ENCODE measurements at regions not wholly inside any gene's neighbourhood (a gene's known extent, or its start where the extent isn't known, plus 50 kb on each side); places are given as distances from the start of the nearest gene placed in this dataset.

DNA sequence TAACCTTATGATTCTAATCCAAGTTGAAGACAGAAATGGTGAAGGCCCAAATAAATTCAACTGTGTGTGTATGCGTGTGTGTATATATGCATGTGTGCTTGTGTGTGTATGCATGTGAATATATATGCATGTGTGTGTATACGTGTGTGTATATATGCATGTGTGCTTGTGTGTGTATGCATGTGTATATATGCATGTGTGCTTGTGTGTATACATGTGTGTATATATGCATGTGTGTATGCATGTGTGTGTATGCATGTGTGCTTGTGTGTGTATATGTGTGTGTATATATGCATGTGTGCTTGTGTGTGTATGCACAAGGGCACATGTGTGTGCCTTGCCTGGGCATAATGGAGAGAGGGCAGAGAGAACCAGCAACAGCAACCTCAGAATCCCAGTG is 184.7 kb upstream of the PLPP4 start:
- Histone ChIP-seq H3K4me3 (ENCODE audit: low read depth, low read length) (no peak overlapping the region), H3K27me3 (no peaks in the 10 kb centered on the region), H3K4me1 (no peaks in the 10 kb centered on the region), H3K36me3 (no peaks in the 10 kb centered on the region), H3K9me3 (no peaks in the 10 kb centered on the region)
- TF ChIP-seq, protein P1, sequence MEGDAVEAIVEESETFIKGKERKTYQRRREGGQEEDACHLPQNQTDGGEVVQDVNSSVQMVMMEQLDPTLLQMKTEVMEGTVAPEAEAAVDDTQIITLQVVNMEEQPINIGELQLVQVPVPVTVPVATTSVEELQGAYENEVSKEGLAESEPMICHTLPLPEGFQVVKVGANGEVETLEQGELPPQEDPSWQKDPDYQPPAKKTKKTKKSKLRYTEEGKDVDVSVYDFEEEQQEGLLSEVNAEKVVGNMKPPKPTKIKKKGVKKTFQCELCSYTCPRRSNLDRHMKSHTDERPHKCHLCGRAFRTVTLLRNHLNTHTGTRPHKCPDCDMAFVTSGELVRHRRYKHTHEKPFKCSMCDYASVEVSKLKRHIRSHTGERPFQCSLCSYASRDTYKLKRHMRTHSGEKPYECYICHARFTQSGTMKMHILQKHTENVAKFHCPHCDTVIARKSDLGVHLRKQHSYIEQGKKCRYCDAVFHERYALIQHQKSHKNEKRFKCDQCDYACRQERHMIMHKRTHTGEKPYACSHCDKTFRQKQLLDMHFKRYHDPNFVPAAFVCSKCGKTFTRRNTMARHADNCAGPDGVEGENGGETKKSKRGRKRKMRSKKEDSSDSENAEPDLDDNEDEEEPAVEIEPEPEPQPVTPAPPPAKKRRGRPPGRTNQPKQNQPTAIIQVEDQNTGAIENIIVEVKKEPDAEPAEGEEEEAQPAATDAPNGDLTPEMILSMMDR (IDR thresholded peaks at IDR 0.05; ENCODE audit: low read depth, low read length) = no peak
- DNase-seq = no peak

DNA sequence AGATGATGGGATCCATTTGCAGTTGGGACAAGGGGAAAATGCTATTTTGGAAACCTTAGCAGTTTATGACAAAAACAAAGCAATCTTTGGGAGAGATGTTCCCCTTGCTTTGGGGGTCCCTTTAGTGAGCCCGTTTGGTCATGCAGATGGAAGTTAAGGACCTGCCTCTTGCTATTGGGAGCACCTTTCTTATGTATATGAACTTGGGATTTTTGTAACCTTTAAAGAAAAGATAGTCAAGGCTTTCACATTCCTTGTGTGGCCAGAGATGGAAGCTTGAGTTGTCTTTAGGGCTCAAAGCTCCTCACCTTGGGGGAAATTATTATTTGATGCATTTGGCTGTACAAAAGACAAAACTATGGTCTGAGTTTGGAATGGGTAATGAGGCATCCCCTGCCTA is 179.0 kb upstream of the PLPP4 start:
- DNase-seq = no peak
- no peaks in the 10 kb centered on the region for H3K9me3 ChIP-seq
- H3K4me1 ChIP-seq = peaks cover 2% of the 10 kb centered on the region; the same call in 1 of the 2 replicates
- no peaks in the 10 kb centered on the region for H3K27me3 ChIP-seq
- no peak overlapping the region for H3K4me3 ChIP-seq (ENCODE audit: low read depth, low read length)
- TF ChIP-seq, protein P1 (IDR thresholded peaks at IDR 0.05; ENCODE audit: low read depth, low read length) = no peak
- no peaks in the 10 kb centered on the region for H3K36me3 ChIP-seq

DNA sequence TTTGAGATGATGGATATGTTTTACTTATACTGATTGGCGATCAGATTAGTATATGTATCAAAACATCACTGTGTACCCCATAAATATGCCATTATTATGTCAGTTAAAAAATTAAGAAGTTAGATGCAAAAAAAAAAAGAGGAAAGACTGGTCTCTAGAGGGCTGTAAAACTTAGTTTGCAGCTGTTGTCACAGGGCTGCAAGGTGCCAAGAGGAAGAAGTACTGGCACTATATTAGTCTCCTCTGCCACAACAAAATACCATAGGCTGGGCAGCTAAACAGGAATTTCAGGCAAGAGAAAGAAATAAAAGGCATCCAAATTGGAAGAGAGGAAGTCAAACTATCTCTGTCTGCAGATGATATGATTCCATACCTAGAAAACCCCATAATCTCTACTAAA is 177.8 kb upstream of the PLPP4 start:
- TF ChIP-seq, protein P1 (IDR thresholded peaks at IDR 0.05; ENCODE audit: low read depth, low read length) = no peak
- H3K4me3 ChIP-seq (ENCODE audit: low read depth, low read length) = no peak overlapping the region

DNA sequence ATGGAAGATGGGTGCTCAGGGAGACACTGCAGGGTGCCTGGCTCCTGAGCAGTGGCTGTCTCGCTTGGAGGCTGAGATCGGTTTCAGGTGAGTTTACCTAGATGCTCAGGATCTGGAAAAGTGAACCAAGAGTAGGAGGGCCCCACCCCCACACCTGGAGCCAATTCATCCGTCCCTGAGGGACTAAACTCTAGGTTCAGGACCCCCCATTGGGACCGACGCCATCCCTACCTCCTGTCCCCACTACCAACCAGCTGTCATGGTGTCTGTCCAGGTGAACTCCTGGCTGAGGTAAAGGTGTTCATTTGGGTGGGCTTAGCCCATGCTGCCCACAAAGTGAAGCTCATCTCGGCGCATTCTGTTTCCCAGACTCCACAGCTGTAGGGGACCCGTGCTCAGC is 174.6 kb upstream of the PLPP4 start:
- no peaks in the 10 kb centered on the region for H3K9me3 ChIP-seq
- H3K4me1 ChIP-seq = peaks cover 13% of the 10 kb centered on the region
- TF ChIP-seq, protein P1 (IDR thresholded peaks at IDR 0.05; ENCODE audit: low read depth, low read length) = no peak
- H3K27me3 ChIP-seq = no peaks in the 10 kb centered on the region
- no peak overlapping the region for H3K4me3 ChIP-seq (ENCODE audit: low read depth, low read length)
- H3K36me3 ChIP-seq = no peaks in the 10 kb centered on the region
- DNase-seq = no peak

More for the DNA sequence above, 177.8 kb upstream of the PLPP4 start:
- no peaks in the 10 kb centered on the region for H3K27me3 ChIP-seq
- no peaks in the 10 kb centered on the region for H3K36me3 ChIP-seq
- peaks cover 8% of the 10 kb centered on the region; the same call in 1 of the 2 replicates for H3K4me1 ChIP-seq
- DNase-seq = no peak
- H3K9me3 ChIP-seq = no peaks in the 10 kb centered on the region

DNA sequence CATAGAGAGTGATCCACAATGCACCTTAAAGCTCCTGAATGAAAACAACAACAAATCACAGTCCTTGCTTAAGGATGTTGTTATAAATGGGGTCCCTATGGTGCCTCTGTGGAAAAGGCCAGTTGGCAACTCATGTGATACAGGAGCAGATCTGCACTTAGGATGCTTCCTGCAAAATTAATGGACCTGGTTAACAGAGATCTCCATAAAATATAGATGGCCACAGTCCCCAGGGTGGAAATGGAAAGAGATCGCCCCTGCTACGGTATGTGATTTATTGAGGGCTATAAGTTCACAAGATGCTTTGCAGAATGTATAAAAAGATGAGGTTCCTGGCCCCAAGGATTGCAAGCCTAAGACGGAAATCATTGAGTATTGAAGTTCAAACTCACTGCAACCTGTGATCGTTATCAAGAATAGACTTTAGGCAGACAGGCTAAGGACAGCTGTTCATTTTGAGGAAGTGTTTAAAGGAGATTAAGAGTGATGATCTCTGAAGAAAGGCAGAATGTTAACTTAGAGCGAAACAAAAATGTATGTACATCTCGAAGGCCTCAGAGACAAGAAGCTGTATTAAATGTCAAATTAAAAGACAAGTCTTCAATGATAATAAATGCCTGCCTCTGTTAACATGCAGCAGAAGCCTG is 174.1 kb upstream of the PLPP4 start:
- no peaks in the 10 kb centered on the region for H3K27me3 ChIP-seq
- H3K9me3 ChIP-seq = no peaks in the 10 kb centered on the region
- H3K4me1 ChIP-seq = peaks cover 14% of the 10 kb centered on the region
- no peak overlapping the region for H3K4me3 ChIP-seq (ENCODE audit: low read depth, low read length)
- H3K36me3 ChIP-seq = no peaks in the 10 kb centered on the region
- DNase-seq = no peak
- TF ChIP-seq, protein P1 (IDR thresholded peaks at IDR 0.05; ENCODE audit: low read depth, low read length) = no peak

DNA sequence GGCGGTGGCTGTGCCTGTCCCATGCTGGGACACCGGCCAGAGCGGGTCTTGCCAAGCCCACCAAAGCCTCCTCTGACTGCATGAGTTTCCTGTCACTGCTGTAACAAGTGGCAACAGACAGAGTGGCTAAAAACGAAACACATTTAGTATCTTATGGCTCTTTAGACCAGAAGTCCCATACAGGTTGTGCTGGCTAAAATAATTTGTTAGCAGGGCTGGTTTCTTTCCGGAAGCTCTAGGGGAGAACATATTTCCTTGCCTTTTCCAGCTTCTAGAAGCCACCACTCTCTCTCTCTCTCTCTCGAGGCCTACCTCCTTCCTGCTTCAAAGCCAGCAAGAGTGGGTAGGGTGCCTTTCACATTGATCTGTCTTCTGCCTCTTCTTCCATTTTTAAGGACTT is 171.6 kb upstream of the PLPP4 start:
- TF ChIP-seq, protein P1 (IDR thresholded peaks at IDR 0.05; ENCODE audit: low read depth, low read length) = no peak
- H3K27me3 ChIP-seq = no peaks in the 10 kb centered on the region
- no peaks in the 10 kb centered on the region for H3K9me3 ChIP-seq
- no peak for DNase-seq
- no peak overlapping the region for H3K4me3 ChIP-seq (ENCODE audit: low read depth, low read length)
- peaks cover 14% of the 10 kb centered on the region for H3K4me1 ChIP-seq
- no peaks in the 10 kb centered on the region for H3K36me3 ChIP-seq
